DMS153 treated with DMSO at 0.1 percent for 48 hours (cell line): ENCODE measurements at regions not wholly inside any gene's neighbourhood (a gene's known extent, or its start where the extent isn't known, plus 50 kb on each side); places are given as distances from the start of the nearest gene placed in this dataset.
"Not testable (repeated sequence)": the region's sequence is repeated elsewhere in the genome, so short reads cannot be mapped to it uniquely, and the experiment has no call there.

Experiments
- DNase-seq: peaks from one replicate; lab custom pipeline; 2025; ENCODE audit not compliant: unreplicated experiment; lab: John Stamatoyannopoulos, UW

DNA sequence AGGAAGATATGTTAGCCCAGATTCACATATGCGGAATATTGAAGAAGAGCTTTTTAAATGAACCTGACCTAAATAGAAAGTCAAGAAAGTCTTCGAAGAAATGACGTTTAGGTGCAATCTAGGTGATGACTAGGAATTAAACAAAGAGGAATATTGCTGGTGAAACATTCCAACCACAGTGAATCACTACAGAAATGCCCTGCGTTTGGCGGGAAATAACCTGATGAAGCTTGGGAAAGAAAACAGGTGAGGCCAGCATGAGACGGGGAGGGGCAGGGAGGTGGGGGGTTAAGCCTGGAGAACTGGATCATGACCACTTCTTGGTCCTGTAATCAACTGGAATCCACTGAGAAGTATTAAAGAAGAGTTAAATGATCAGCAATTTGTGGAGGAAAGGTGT lies 299.4 kb upstream of the VSTM2A start:
- no peak for DNase-seq

DNA sequence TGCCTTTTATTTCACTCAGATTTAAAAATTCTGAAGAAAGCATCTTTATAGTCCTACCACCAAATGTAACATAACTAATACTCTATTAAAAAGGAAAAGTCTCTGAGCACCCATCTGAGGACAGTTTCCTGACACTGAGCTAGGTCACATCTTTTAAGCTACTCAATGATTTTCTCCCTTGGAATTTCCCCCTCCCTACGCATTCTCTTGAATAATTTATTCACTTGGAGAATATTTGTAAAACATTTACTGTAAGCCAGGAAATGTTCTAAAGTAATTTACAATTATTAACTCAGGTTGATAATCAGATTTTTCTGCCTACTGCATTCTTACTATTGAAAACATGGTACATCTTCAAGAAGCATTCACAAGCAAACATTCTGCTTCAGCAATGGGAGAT lies 297.2 kb upstream of the VSTM2A start:
- no peak for DNase-seq

DNA sequence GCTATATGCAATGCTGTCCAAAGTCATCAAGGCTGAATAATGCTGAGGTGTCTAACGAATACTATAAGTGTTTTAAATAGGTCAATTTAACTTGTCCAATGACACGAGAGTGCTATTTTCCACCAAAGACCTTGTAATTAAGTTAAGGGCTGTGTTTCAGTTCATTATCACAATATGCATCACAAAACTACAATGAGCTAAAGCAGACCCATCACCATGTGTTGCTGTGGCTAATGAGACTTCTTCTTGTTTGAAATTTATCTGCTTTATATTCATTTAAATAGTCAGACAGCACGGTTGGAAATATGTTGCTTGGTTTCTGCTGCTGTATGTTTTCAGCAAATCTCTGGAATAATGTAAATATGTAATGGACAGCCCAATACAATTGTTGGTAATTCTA lies 292.5 kb upstream of the VSTM2A start:
- DNase-seq, result no peak

DNA sequence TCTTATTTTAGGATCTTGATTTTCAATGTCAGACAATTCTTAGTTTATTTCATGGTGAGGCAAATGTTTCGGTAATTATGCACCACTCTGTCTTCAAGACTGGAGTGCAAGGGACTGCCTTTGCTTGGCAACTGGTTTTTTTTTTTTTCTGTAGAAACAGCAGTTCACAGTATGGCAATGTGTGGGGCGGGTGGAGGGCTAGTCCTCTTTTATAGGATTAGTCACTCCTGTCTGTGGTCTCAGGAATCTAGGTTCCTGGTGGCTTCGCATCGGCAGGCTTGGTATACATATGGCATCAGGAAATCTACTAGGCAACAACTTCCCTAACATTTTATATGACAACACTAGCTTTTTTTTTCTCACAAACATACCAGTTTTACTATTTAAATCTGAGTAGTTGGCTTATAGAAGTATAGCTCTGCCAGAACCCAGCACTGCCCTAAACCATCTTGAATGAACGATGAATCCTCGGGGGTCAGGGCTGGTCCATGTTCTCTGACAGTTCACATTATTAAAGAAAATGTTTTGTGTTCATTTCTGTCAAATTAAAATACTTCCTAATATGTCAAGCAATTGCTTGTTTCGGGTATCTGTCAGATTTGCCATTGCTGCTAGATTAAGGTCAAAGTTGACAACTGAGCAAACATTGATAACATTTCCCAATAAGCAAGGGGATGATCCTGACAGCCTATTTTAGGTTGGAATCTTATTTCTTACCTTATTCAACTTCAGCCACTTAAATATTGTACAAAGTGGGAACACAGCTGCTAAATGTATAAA lies 289.7 kb upstream of the VSTM2A start:
- DNase-seq, result no peak

DNA sequence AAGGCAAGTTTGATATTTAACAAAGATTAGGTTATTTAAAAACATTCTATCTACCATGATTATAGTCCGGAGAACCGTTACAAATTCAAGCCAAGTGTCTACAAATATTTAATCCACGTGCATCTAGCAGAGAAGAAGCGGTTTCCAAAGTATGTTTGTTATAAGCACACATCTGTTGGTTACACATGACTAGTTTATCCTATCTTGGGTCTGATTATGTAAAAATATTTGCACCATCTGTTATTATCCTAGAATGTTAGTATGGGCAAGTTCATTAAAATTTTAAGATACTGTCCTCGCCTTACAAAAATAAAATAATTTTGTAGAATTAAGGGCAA lies 289.2 kb upstream of the VSTM2A start:
- no peak for DNase-seq

DNA sequence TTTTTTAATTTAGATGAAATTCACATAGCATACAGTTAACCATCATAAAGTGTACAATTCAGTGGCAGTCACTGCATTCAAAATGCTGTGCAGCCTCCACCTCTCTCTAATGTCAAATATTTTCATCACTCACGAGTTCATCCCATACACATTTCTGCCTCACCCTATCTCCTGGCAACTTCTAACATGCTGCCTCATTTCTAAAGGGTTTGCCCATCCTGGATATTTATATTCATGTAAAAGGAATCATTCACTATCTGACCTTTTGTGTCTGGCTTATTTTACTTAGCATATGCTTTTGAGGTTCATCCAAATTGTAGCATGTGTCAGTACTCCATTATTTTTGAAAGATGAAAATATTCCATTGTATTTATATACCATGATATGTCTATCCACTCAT lies 286.9 kb upstream of the VSTM2A start:
- DNase-seq, result no peak

DNA sequence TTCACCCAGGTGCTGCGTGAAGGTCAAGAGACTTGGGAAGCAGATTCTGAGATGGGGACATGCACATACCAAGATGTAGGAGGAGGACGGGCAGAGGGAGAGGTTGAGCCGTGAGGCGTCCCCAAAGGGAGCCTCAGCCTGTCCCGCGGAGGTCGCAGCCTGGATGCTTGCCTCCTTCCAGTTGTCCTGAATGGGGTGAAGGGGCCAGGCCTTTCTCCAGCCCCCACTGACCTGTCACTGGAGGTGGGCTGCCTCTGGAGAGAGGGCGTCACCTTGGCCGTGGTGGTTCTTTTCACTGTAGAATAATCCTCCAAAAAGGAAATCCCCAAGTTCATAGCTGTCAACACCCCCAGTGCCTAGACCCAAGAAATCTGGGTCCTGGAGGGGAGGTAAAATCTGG lies 283.0 kb upstream of the VSTM2A start:
- no peak for DNase-seq

DNA sequence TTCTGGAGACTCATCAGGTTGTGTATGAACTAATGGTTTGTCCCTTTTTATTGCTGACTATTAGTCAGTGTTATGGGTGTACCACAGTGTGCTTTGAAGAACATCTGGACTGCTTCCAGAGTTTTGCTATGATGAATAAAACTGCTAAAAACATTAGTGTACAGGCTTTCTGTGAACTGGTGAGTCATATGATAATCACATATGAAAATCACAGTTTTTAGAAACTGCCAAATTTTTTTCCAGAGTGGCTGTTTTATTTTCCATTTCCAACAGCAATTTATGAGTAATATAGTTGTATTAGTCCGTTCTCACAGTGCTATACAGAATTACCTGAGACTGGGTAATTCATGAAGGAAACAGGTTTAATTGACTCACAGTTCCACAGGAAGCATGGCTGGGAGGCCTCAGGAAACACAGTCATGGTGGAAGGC lies 281.2 kb upstream of the VSTM2A start:
- no peak for DNase-seq

DNA sequence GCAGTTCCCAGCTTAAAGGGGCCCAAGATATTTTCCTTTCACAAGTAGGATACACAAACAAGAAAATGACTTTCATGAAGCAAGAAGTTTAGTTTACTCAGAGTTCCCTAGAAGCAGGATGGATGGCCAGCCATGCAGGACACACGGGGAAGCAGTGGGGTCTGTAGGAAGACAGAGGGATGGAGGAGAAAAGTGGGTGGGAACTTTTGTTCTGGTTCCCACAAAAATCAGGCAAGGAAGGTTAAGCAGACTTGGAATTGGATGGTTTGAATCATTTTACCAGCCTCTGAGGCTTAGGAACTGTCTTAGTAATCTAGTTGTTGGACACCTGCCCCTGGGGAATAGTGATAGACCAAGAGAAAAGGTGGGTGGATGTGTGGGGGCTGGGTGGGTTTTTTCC lies 263.3 kb upstream of the VSTM2A start:
- no peak for DNase-seq

DNA sequence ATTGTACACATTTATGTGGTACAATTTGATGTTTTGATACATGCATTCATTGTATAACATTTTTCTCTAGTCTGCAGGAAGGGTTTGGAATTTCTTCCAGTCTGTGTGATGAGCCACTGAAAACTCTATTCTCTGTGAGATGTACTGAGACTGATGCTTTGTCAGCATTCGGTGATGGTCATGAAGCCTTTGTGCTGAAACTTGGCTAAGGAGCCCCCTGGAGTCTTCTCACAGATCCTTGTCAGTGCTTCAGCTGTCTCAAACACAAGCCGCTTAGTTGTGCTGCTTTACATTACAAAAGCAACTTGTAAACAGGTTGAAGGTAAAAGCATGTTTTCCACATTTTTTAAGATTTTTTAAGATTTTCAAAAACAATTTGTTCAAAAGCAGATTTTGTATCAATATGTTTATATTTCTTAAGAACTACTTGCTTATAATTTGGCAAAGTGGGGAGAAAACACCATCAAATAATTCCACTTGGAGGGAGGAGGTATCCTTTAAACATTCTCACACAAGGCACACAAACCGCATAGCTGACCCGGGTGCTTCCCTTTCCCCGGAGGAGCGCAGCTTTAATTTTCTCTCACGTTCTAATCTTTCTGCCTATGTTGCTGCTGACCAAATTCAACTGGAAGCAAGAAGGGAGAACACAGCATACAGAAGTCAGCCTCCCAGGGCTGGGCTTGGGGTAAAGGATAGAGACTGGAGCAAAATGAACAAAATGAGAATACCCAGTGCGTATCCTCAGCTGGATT lies 249.8 kb upstream of the VSTM2A start:
- DNase-seq, result no peak

DNA sequence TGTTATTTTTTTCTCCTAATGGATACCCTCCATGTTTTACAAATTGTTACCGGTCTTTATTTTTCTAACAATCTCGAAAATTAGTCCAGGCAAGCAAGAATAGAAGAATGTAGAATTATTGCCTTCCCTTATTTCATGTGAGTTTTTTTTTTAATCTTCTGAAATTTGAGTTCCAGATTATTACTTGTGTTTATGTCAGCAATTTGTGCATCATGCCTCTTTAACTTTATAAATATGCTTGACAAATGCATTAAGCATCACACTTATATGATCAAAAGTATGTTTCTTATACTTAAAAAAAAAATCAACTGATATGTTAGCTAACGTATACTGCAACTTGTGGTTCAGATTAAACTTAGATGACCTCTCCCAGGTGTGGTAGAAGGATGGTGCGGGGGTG lies 242.7 kb upstream of the VSTM2A start:
- DNase-seq, result no peak

DNA sequence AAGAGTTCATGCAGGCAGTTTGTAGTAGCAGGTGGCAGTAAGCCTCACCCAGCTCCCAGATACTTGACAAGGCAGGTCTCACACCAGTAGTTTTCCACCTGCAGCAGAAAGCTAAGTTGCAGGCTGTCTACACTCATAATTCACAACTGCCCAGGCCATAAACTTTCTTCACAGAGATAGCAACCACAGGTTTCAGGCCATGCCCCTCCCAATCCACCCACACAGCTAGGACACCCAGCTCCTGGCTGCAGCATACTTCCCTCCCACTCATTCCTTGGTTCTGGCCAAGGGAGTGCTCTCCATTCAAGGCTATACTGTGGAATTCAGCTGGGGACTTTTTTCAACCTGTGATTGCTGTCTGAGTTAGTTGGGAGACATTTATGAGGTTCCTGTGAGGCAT lies 226.2 kb upstream of the VSTM2A start:
- not testable (repeated sequence) for DNase-seq

DNA sequence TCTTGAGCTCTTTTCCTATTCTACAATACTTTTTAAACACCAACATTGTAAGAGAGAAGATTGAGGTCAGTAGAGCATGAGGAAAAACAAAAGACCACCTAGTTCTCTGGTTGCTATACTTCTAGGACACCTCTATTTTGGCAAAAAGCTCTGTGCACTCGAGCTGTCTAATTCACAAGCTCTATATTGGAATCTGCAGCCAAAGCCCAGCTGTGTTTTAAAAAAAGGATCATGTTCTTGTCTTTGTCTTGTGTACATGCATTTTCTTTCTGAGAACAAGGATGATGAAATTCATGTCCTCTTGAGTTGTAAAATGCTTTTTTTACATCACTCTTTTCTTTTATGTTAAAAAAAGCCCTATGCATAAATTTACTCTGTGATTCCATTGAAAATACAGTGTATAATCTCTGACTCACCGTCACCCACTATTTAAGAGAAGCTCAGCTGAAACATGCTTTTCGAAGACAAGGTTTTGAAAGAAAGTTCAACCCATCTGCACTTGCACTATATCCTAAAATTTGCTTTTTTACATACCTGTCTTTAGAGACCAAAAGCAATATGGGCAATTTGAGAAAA lies 215.5 kb upstream of the VSTM2A start:
- DNase-seq, result no peak

DNA sequence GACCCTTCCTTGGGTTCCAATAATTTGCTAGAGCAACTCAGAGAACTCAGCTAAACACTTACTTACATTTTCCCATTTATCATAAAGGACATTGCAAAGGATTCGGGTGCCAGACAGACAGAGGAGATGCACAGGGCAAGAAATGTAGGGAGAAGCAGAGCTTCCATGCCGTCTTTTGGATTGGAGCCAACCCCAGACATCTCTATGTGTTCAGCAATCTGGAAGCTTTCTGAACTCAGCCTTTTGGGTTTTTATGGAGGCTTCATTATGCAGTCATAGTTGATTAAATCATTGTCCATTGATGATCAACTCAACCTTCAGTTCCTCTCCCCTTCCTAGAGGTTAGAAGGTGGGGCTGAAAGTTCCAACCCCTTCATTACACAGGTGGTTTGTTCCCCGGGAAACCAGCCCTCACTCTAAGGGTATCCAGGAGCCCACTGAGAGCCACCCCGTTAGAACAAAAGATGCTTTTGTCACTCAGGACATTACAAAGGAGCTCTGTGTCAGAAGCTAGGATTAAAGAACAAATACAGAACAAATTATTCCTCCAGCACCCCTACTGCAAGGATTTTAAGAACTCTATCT lies 211.9 kb upstream of the VSTM2A start:
- DNase-seq, result no peak

DNA sequence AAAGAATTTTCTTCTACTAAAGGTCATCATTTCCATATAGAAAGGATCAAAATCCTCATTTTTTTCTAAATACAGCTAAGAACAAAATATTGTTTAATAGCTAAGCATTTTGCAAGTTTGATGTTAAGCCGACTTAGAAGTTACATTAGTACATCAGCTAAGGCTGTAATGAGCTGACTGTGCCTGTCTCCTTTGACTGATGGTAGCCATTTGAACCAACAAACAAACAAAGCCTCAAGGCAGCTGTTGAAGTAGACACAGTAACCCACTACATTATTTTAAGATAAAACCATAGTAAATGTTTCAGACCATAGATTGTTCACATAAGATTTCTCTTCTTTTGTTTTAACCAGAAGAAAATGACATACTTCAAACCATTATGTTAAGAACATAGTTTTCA lies 210.9 kb upstream of the VSTM2A start:
- no peak for DNase-seq

DNA sequence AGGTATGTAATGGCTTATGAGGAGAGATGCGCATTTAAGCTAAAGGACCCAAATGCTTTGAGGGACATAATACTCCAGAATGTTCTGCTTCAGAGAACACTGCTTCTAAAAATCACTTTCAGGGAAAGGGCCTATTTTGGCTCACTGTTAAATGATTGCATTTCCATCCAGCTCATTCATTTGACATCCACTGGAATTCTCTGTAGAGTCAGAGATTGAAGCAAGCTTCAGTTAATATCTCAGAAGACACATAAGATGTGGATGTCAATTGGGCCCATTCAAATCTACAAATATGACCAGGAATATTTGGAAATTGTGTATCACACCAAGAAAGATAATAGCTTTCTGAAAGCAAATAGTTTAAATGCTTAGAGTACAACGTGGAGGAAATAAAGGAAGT lies 209.9 kb upstream of the VSTM2A start:
- no peak for DNase-seq

DNA sequence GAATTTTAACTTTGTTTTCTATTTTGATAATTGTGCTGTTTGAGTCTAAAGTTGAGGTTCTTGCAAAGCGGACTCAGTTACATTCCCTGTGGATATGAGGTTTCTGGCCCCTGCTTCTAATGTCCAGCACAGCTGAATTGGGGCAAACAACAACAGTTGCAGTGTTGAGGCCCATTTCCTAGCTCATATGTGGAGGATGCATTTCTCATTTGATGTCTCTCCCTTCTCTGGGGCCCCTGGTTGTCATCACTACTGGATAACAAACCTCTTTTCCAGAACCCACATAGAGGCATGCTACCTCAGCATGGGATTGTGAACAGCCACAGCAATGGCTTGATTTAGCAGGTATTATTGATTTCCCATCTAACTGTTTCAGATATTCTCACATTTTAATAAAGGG lies 208.2 kb upstream of the VSTM2A start:
- DNase-seq, result no peak

DNA sequence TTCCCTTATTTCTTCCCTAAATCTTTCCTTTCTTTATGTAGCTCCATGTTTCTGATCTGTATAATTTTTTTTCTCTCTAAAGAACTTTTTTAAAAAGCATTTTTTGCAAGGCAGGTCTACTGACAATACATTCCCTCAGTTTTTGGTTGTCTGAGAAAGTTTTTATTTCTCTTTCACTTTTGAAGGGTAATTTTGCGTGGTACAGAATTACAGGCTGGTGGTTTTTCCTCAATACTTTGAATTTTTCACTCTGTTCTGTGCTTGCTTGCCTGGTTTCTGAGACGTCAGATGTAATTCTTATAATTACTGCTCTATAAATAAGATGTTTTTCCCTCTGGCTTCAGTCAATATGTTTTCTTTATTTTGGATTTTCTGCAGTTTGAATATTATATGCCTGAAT lies 205.4 kb upstream of the VSTM2A start:
- DNase-seq, result no peak

DNA sequence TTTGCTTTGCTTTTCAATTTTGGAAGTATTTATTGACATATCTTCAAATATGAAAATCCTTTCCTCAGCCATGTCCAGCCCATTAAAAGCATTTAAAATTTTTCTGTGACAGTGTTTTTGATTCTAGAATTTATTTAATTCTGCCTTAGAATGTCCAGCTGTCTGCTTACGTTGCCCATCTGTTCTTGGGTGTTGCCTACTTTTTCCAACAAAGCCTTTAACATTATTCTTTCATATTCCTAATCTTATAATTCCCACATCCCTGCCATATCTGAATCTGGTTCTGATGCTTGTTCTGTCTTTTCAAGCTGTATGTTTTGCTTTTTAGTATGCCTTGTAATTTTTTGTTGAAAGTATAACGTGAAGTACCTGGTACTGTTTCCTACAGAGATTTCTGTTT lies 204.7 kb upstream of the VSTM2A start:
- DNase-seq, result no peak

DNA sequence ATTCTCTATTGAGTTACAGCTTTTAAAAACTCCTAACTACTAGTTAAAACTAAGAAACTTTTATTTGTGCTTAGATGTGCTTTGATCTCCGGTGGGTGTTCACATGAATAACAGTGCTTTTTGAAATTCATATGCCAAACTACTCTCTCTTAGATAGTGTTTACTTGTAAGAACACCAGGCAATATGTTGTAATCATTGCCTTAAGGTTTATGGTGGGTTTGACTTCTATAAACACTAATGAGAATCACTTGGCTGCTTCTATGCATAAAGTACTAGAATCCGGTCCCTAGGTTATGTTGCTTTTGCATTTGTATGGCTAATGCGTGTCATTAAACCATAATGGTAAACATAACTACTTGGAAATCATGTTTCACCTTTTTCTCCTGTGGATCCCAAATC lies 203.9 kb upstream of the VSTM2A start:
- DNase-seq, result no peak

DNA sequence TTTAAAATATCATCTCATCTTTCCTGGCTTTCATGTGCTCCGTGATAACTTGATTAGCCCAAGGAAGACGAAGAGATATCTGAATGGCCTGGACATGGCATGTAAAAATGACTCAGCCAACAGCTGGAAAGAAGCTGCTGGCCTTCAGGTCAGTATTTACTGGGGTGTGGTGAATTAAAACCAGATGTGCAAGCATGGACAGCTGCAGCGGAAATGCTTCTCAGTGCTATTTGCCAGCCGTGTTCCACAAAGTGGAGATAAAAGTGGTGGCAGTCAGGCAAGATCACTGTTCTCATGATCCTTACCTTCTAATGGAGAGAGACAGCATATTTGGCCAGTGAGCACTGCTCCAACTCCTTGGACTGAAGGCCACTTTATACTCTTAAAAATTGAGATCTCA lies 203.1 kb upstream of the VSTM2A start:
- no peak for DNase-seq

DNA sequence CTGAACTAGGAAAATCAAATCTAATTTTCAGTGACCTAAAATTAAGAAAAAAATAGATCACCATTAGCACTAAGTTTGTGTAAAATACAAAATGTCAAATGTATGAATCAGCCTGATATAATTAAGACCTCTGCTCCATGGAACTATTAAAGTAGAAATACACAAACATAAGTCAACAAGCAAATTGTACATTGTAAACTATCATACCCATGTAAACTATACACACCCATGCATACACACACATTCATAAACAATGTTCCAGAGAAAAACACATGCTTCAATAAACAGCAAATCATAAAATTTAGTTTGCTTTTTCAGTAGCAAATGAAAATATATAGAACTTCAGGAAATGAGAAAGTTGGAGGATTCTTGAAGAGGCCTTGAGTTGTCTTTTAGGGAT lies 199.7 kb upstream of the VSTM2A start:
- DNase-seq, result no peak
